HCT116 (cell line): ENCODE measurements at regions not wholly inside any gene's neighbourhood (a gene's known extent, or its start where the extent isn't known, plus 50 kb on each side); places are given as distances from the start of the nearest gene placed in this dataset.

Experiments
- ATAC-seq: fragments of 200-7000 bp; cut with Tn5 transposase; 2 replicates; pipeline ENCODE4 v1.9.1; 2020; ENCODE audit warnings: mild to moderate bottlenecking, moderate library complexity
- BruUV-seq: library from RNA; stranded (reverse); fragments of 400-500 nt; replicated peaks from 2 replicates; lab custom pipeline; 2021; lab: Mats Ljungman, UMichigan
- CTCF ChIA-PET: fragments of 300-600 bp; sonication (Branson Sonifier 250); formaldehyde crosslinking; loops from one replicate; lab custom pipeline; 2021; ENCODE audit warnings: antibody characterized with exemption; lab: Charles Lee
- POLR2A ChIA-PET: fragments of 300-600, 350-600 bp; sonication (Branson Sonifier 250); formaldehyde crosslinking; loops from one replicate; lab custom pipeline; 2021; ENCODE audit warnings: antibody characterized with exemption; lab: Charles Lee
- RAD21 ChIA-PET, 2 experiments: fragments of 300-600 bp; sonication (Branson Sonifier 250); formaldehyde crosslinking; loops; one replicate each; lab custom pipeline; 2023; ENCODE audit warnings: low total read pairs in 2 of 2; ENCODE audit not compliant: uncharacterized antibody in 2 of 2, unreplicated experiment in 2 of 2, low non-redundant PET in 1 of 2; lab: Charles Lee
- DNase-seq: peaks from one replicate; pipeline ENCODE4 v3.0.0-alpha.2; 2010; ENCODE audit warnings: low read depth, low spot score
- H2AFZ ChIP-seq: fragments of 200-600 bp; shearing (Covaris generic), sonication (generic); 2 replicates; pipeline ENCODE4 v1.6.1; 2017; ENCODE audit warnings: low read depth, mixed run types, mixed read lengths, antibody characterized with exemption, low read length; ENCODE audit not compliant: poor library complexity, severe bottlenecking
- H3K27ac ChIP-seq: 2 replicates; pipeline ENCODE4 v1.5.1; 2012; ENCODE audit warnings: low read depth, low read length
- H3K27me3 ChIP-seq: fragments of 200-600 bp; sonication (generic); 2 replicates; pipeline ENCODE4 v1.6.1; 2016; ENCODE audit warnings: mixed run types, low read length, mixed read lengths; ENCODE audit not compliant: insufficient read depth
- H3K36me3 ChIP-seq, 2 experiments: fragments of 200-500 bp in 1 of 2; fragments of 200-600 bp in 1 of 2; sonication (Bioruptor generic) in 1 of 2; sonication (generic) in 1 of 2; 2 replicates each; pipeline versions ENCODE4 v1.5.1 to v1.6.1; 2014 to 2016; ENCODE audit warnings: low read length in 2 of 2, inconsistent platforms in 1 of 2, mixed read lengths in 1 of 2, mixed run types in 1 of 2; ENCODE audit not compliant: insufficient read depth in 2 of 2, control insufficient read depth in 1 of 2
- H3K4me1 ChIP-seq, 2 experiments: fragments of 200-600 bp in 1 of 2; sonication (generic) in 1 of 2; 2 replicates each; pipeline versions ENCODE4 v1.5.1 to v1.6.1; 2012 to 2017; ENCODE audit warnings: low read length in 2 of 2, inconsistent platforms in 1 of 2, mild to moderate bottlenecking in 1 of 2, mixed read lengths in 1 of 2, mixed run types in 1 of 2, moderate library complexity in 1 of 2; ENCODE audit not compliant: insufficient read depth in 2 of 2, control insufficient read depth in 1 of 2
- H3K4me2 ChIP-seq: fragments of 200-600 bp; sonication (generic); 2 replicates; pipeline ENCODE4 v1.6.1; 2017; ENCODE audit warnings: mixed run types, low read length, mixed read lengths
- H3K4me3 ChIP-seq, 2 experiments: fragments of 200-600 bp in 1 of 2; sonication (generic) in 1 of 2; replicated peaks in 1 of 2; 2 replicates each; pipeline ENCODE4 v1.5.1; 2011 to 2016; ENCODE audit warnings: low read length in 2 of 2, control low read depth in 1 of 2, low read depth in 1 of 2, mild to moderate bottlenecking in 1 of 2, mixed read lengths in 1 of 2, mixed run types in 1 of 2
- H3K79me2 ChIP-seq: fragments of 200-600 bp; sonication (generic); 2 replicates; pipeline ENCODE4 v1.6.1; 2017; ENCODE audit warnings: mild to moderate bottlenecking, mixed run types, low read length, moderate library complexity, mixed read lengths; ENCODE audit not compliant: insufficient read depth
- H3K9ac ChIP-seq: fragments of 200-600 bp; sonication (generic); 2 replicates; pipeline ENCODE4 v1.6.1; 2016; ENCODE audit warnings: low read length, mixed read lengths
- H3K9me2 ChIP-seq: fragments of 200-600 bp; sonication (generic), shearing (Covaris generic); 2 replicates; pipeline ENCODE4 v1.6.1; 2017; ENCODE audit warnings: mixed run types, mild to moderate bottlenecking, moderate library complexity; ENCODE audit not compliant: insufficient read depth
- H3K9me3 ChIP-seq, 2 experiments: fragments of 200-500 bp in 1 of 2; fragments of 200-600 bp in 1 of 2; sonication (Bioruptor generic) in 1 of 2; sonication (generic) in 1 of 2; 2 replicates each; pipeline ENCODE4 v1.6.1; 2014 to 2017; ENCODE audit warnings: low read length in 2 of 2, mixed read lengths in 2 of 2, inconsistent platforms in 1 of 2, low read depth in 1 of 2, mild to moderate bottlenecking in 1 of 2, mixed run types in 1 of 2, moderate library complexity in 1 of 2; ENCODE audit not compliant: control insufficient read depth in 1 of 2, insufficient read depth in 1 of 2
- H4K20me1 ChIP-seq: fragments of 200-600 bp; sonication (generic), shearing (Covaris generic); 2 replicates; pipeline ENCODE4 v1.6.1; 2017; ENCODE audit warnings: mixed run types, mild to moderate bottlenecking, moderate library complexity; ENCODE audit not compliant: insufficient read depth
- ATF3 ChIP-seq: IDR thresholded peaks from 2 replicates; pipeline ENCODE4 v1.6.1; 2012
- CBX3 ChIP-seq: IDR thresholded peaks from 2 replicates; pipeline ENCODE4 v1.6.1; 2012; ENCODE audit warnings: low read depth
- EGR1 ChIP-seq: IDR thresholded peaks from 2 replicates; pipeline ENCODE4 v1.6.1; 2012; ENCODE audit warnings: low read depth
- EZH2 ChIP-seq: fragments of 200-600 bp; sonication (generic); IDR thresholded peaks from 2 replicates; pipeline ENCODE4 v1.6.1; 2017; ENCODE audit warnings: antibody characterized with exemption, mixed run types
- JUND ChIP-seq: IDR thresholded peaks from 2 replicates; pipeline ENCODE4 v1.6.1; 2012
- RAD21 ChIP-seq: IDR thresholded peaks from 2 replicates; pipeline ENCODE4 v1.6.1; 2012; ENCODE audit warnings: low read depth, mild to moderate bottlenecking
- REST ChIP-seq: IDR thresholded peaks from 2 replicates; pipeline ENCODE4 v1.6.1; 2012; ENCODE audit warnings: low read depth
- SIN3A ChIP-seq: IDR thresholded peaks from 2 replicates; pipeline ENCODE4 v1.6.1; 2012; ENCODE audit warnings: low read depth
- TCF7L2 ChIP-seq: IDR thresholded peaks from 2 replicates; pipeline ENCODE4 v1.7.0; 2011; ENCODE audit warnings: borderline replicate concordance, inconsistent platforms; ENCODE audit not compliant: insufficient read depth, insufficient read length; ENCODE audit errors: extremely low read depth
- YY1 ChIP-seq: IDR thresholded peaks from 2 replicates; pipeline ENCODE4 v1.6.1; 2011; ENCODE audit warnings: low read length, low read depth, moderate library complexity, mild to moderate bottlenecking; ENCODE audit not compliant: insufficient replicate concordance; ENCODE audit errors: extremely low read depth
- ZBTB33 ChIP-seq: IDR thresholded peaks from 2 replicates; pipeline ENCODE4 v1.6.1; 2011; ENCODE audit warnings: mild to moderate bottlenecking, low read length, moderate library complexity; ENCODE audit not compliant: insufficient replicate concordance; ENCODE audit errors: extremely low read depth
- ZFX ChIP-seq: fragments of 450-650 bp; IDR thresholded peaks from 2 replicates; pipeline ENCODE4 v1.6.1; 2017
- ZNF274 ChIP-seq: fragments of 200-500 bp; sonication (Bioruptor generic); IDR thresholded peaks from 2 replicates; pipeline ENCODE4 v1.6.1; 2014; ENCODE audit warnings: mild to moderate bottlenecking, low read depth, low read length, inconsistent platforms
- intact Hi-C: fragments of 100-400 bp; cut with micrococcal nuclease; formaldehyde crosslinking; loops from 2 replicates; pipeline ENCODE4 v1.10.0; 2022

- no peaks in the 10 kb centered on the region for H3K36me3 ChIP-seq
- TF ChIP-seq YY1 = no peak
- no peak for TF ChIP-seq JUND
- TF ChIP-seq ZFX = no peak
- TF ChIP-seq ZBTB33 = no peak
- TF ChIP-seq, all 23 proteins: peak for 0
- no peak overlapping the region for H3K27ac ChIP-seq
- H2AFZ ChIP-seq = no peak overlapping the region
- POLR2A ChIA-PET = no interaction called here
- H4K20me1 ChIP-seq = no peaks in the 10 kb centered on the region
- H3K4me3 ChIP-seq = no peak overlapping the region
- peaks cover 0 to 10% of the 10 kb centered on the region in 2 experiments; a peak in 2 of 4 replicates for H3K9me3 ChIP-seq
- RAD21 ChIA-PET = no interaction called here
- DNase-seq = no peak
- no peak for ATAC-seq
- H3K9ac ChIP-seq = no peak overlapping the region
- CTCF ChIA-PET = no interaction called here
- H3K79me2 ChIP-seq = no peaks in the 10 kb centered on the region
- no peaks in the 10 kb centered on the region for H3K9me2 ChIP-seq
- H3K4me1 ChIP-seq = no peaks in the 10 kb centered on the region
- BruUV-seq = no TSS peak
- peaks cover 28% of the 10 kb centered on the region; the same call in 1 of the 2 replicates for H3K27me3 ChIP-seq
- no peak overlapping the region for H3K4me2 ChIP-seq
- intact Hi-C loops = no loop called here
These were observed 76.2 kb upstream of the TWIST2 start for GRCh38 chr2:238771639-238772038.

- Histone ChIP-seq H3K27ac (no peak overlapping the region), H2AFZ (no peak overlapping the region), H3K9me2 (no peaks in the 10 kb centered on the region), H3K27me3 (peaks cover 19% of the 10 kb centered on the region; the same call in 1 of the 2 replicates), H3K4me2 (no peak overlapping the region), H3K79me2 (no peaks in the 10 kb centered on the region), H3K36me3 (no peaks in the 10 kb centered on the region), H3K4me3 (no peak overlapping the region), H3K4me1 (no peaks in the 10 kb centered on the region), H3K9ac (no peak overlapping the region), H3K9me3 (peaks cover 0 to 10% of the 10 kb centered on the region in 2 experiments; a peak in 2 of 4 replicates), H4K20me1 (no peaks in the 10 kb centered on the region)
- no peak for ATAC-seq
- POLR2A ChIA-PET = no interaction called here
- no peak for TF ChIP-seq CBX3
- no peak for TF ChIP-seq RAD21
- no peak for TF ChIP-seq TCF7L2
- TF ChIP-seq REST = no peak
- TF ChIP-seq EZH2 = no peak
- no peak for TF ChIP-seq ZNF274
- TF ChIP-seq EGR1 = no peak
- TF ChIP-seq SIN3A = no peak
- TF ChIP-seq ATF3 = no peak
- CTCF ChIA-PET = no interaction called here
- intact Hi-C loops = no loop called here
- DNase-seq = no peak
- RAD21 ChIA-PET = no interaction called here
- BruUV-seq = no TSS peak
These were observed 75.1 kb upstream of the TWIST2 start for GRCh38 chr2:238772635-238773297.
